Nucleus accumbens (tissue), 56 donors: ENCODE measurements at regions not wholly inside any gene's neighbourhood (a gene's known extent, or its start where the extent isn't known, plus 50 kb on each side); places are given as distances from the start of the nearest gene placed in this dataset.

ENCODE experiments used
- DNase-seq, 56 donors: peaks; one replicate each; lab custom pipeline; 2025; lab: John Stamatoyannopoulos, UW

GRCh38 chr1:96034006-96034405 lies 687.6 kb upstream of the PTBP2 start:
- no peak for DNase-seq

- DNase-seq: no peak
Measured at GRCh38 chr1:96036763-96037162, 684.8 kb upstream of the PTBP2 start.

- no peak for DNase-seq
Measured at GRCh38 chr1:96038636-96039035, 682.9 kb upstream of the PTBP2 start.

- no peak for DNase-seq
Measured at GRCh38 chr1:96039910-96040309, 681.7 kb upstream of the PTBP2 start.

GRCh38 chr1:96041470-96041869 lies 680.1 kb upstream of the PTBP2 start:
- DNase-seq: no peak

- no peak for DNase-seq
Measured at GRCh38 chr1:96048572-96049212, 672.9 kb upstream of the PTBP2 start.

- DNase-seq: no peak
Measured at GRCh38 chr1:96049759-96050409, 671.7 kb upstream of the PTBP2 start.

GRCh38 chr1:96059276-96059675 lies 662.3 kb upstream of the PTBP2 start:
- DNase-seq: no peak

- no peak for DNase-seq
Measured at GRCh38 chr1:96059736-96060135, 661.8 kb upstream of the PTBP2 start.

GRCh38 chr1:96060621-96061020 lies 661.0 kb upstream of the PTBP2 start:
- no peak for DNase-seq

- no peak for DNase-seq
Measured at GRCh38 chr1:96072021-96072420, 649.6 kb upstream of the PTBP2 start.

- no peak for DNase-seq
Measured at GRCh38 chr1:96073100-96073499, 648.5 kb upstream of the PTBP2 start.

- DNase-seq: no peak
Measured at GRCh38 chr1:96074422-96074821, 647.2 kb upstream of the PTBP2 start.

GRCh38 chr1:96074876-96075577 lies 646.6 kb upstream of the PTBP2 start:
- no peak for DNase-seq

GRCh38 chr1:96075704-96076455 lies 645.7 kb upstream of the PTBP2 start:
- no peak for DNase-seq

GRCh38 chr1:96076589-96076988 lies 645.0 kb upstream of the PTBP2 start:
- DNase-seq: no peak

GRCh38 chr1:96079581-96079980 lies 642.0 kb upstream of the PTBP2 start:
- no peak for DNase-seq

GRCh38 chr1:96080925-96081324 lies 640.7 kb upstream of the PTBP2 start:
- no peak for DNase-seq

- DNase-seq: no peak
Measured at GRCh38 chr1:96087719-96088118, 633.9 kb upstream of the PTBP2 start.

GRCh38 chr1:96090134-96090533 lies 631.5 kb upstream of the PTBP2 start:
- DNase-seq: no peak
